Epithelial cell of proximal tubule (primary cell): ENCODE measurements at regions not wholly inside any gene's neighbourhood (a gene's known extent, or its start where the extent isn't known, plus 50 kb on each side); places are given as distances from the start of the nearest gene placed in this dataset.

ENCODE experiments used
- DNase-seq: peaks from one replicate; pipeline ENCODE4 v3.0.0-alpha.2; 2011; ENCODE audit warnings: low read depth
- H3K4me3 ChIP-seq: 2 replicates; pipeline ENCODE4 v1.5.1; 2011; ENCODE audit warnings: low read depth, mild to moderate bottlenecking, low read length
- CTCF ChIP-seq: conservative IDR thresholded peaks from 2 replicates; pipeline ENCODE4 v1.5.1; 2012; ENCODE audit warnings: low read depth, mild to moderate bottlenecking, low read length

GRCh38 chr4:104906276-104906675 is 240.4 kb upstream of the TET2 start:
- H3K4me3 ChIP-seq, result no peak overlapping the region
- TF ChIP-seq CTCF, result no peak
- DNase-seq, result no peak

DNA sequence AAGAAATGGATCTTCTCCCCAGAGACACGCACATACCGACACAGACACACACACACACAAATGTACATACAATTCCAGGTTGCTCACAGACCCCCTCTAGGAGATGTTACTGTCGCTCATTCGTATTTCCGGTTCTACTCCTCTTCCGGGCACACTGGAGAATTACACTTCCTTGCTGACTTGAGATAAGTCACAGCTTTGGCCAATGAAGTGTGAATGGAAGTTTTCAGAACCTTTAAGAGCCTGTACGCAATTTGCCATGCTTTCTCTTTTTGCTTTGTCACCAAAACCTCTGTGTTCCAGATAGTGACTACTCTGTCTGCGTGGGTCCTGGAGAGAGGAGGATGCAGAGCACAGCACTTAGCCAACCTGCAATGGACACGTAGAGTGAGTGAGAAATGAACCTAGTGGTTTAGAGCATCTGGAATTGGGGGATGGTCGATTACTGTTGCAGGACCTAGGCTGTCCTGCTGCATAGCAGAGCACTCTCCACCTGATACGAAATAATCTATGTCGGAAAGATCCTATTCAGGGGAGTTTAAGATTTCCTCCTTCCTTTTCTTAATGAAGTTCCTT is 239.5 kb upstream of the TET2 start:
- peak; percentile 52 for DNase-seq
- TF ChIP-seq CTCF, result peak; percentile 44
- peak overlapping the region; percentile 44 for H3K4me3 ChIP-seq

DNA sequence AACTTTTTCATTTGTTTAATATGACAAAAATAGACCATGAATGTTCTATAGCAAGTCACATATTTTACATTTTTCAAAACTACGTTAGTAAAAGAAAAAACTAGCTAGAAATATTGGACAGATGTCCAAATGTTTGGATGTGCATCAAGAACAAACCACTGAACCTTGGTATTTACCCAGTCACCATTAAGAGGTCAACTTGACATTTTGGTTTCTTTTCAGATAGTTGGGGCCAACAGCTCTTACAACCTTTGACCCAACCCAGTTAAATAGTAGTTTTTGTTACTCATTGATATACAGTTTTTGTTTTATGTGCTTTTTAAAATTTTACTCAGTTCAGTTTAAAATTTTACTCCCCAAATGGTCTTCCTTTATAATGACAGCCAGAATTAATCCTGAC is 238.7 kb upstream of the TET2 start:
- no peak for TF ChIP-seq CTCF
- no peak for DNase-seq
- H3K4me3 ChIP-seq, result peak overlapping the region; percentile 18

- TF ChIP-seq CTCF, result no peak
- no peak for DNase-seq
- H3K4me3 ChIP-seq, result no peak overlapping the region
Observed at GRCh38 chr4:104909376-104909775, 237.3 kb upstream of the TET2 start.

DNA sequence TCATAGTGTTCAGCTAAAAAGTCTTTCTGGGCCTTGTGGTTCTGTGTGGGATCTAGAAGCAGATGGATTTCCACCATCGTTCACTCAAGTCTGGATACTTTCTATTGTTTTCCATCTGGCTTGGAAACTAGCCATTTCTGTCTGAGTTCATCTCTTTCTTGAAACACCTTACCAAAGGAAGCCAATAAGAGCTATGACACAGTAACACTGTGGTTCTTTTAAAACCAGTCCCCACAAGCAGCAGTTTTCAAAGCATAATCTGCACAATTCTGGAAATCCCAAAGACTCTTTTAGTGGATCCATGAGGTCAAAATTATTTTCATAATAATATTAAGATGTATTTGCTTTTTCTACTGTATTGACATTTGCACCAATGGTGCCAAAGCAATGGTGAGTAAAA is 234.2 kb upstream of the TET2 start:
- no peak overlapping the region for H3K4me3 ChIP-seq
- DNase-seq, result no peak
- no peak for TF ChIP-seq CTCF

GRCh38 chr4:104915373-104915772 is 231.3 kb upstream of the TET2 start:
- TF ChIP-seq CTCF, result no peak
- no peak for DNase-seq
- no peak overlapping the region for H3K4me3 ChIP-seq

DNA sequence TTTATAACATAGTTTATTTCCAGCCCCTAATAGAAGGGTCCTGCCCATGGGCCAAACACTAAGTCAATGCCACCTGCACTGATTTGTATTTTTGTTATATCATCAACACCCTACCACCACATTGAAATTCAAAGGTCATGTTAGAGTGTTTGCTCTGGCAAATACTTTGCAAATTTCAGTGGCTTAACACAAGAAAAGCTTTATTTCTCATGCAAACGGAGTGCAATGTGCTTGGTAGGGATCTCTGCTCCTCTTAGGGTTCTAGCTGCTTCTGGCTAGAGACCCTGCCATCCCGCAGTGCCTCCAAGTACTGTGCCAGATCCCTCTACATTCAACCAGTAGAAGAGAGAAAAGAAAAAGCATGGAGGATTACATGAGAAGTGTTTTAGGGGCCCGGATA is 230.8 kb upstream of the TET2 start:
- no peak overlapping the region for H3K4me3 ChIP-seq
- no peak for DNase-seq
- TF ChIP-seq CTCF, result no peak
